Activated T-cell treated with anti-CD3 and anti-CD28 coated beads, Interleukin-2, amount 50 U/mL, for 4 hours (primary cell): ENCODE measurements at regions not wholly inside any gene's neighbourhood (a gene's known extent, or its start where the extent isn't known, plus 50 kb on each side); places are given as distances from the start of the nearest gene placed in this dataset.

Source experiments
- ATAC-seq, 2 donors: fragments of 200-7000 bp; cut with Tn5 transposase; one replicate each; pipeline ENCODE4 v1.10.0; 2021
- DNase-seq: peaks from one replicate; pipeline ENCODE4 v3.0.0-alpha.2; 2020
- H3K27me3 Mint-ChIP-seq: one replicate; pipeline ENCODE4 v1.8.0; 2021; ENCODE audit warnings: low read depth, mixed read lengths
- H3K36me3 Mint-ChIP-seq: one replicate; pipeline ENCODE4 v1.8.0; 2022; ENCODE audit warnings: mixed read lengths; ENCODE audit not compliant: insufficient read depth
- H3K4me1 Mint-ChIP-seq: one replicate; pipeline ENCODE4 v1.8.0; 2021; ENCODE audit warnings: low read depth, mixed read lengths
- H3K4me3 Mint-ChIP-seq: one replicate; pipeline ENCODE4 v1.8.0; 2021; ENCODE audit warnings: mild to moderate bottlenecking, moderate library complexity, mixed read lengths
- H3K9me3 Mint-ChIP-seq: one replicate; pipeline ENCODE4 v1.8.0; 2021; ENCODE audit warnings: mixed read lengths

GRCh38 chr1:228969953-228970800, 234.9 kb downstream of the RHOU start:
- H3K36me3 Mint-ChIP-seq, result no peaks in the 10 kb centered on the region
- no peaks in the 10 kb centered on the region for H3K4me1 Mint-ChIP-seq
- no peaks in the 10 kb centered on the region for H3K9me3 Mint-ChIP-seq

GRCh38 chr1:228972576-228972975, 237.3 kb downstream of the RHOU start:
- no peak overlapping the region for H3K4me3 Mint-ChIP-seq
- H3K9me3 Mint-ChIP-seq, result no peaks in the 10 kb centered on the region
- DNase-seq (no peak), ATAC-seq (no peak)
- H3K27me3 Mint-ChIP-seq, result no peaks in the 10 kb centered on the region
- no peaks in the 10 kb centered on the region for H3K4me1 Mint-ChIP-seq
- no peaks in the 10 kb centered on the region for H3K36me3 Mint-ChIP-seq

More at GRCh38 chr1:228969953-228970800, 234.9 kb downstream of the RHOU start:
- ATAC-seq (no peak), DNase-seq (no peak)
- no peak overlapping the region for H3K4me3 Mint-ChIP-seq
- no peaks in the 10 kb centered on the region for H3K27me3 Mint-ChIP-seq

DNA sequence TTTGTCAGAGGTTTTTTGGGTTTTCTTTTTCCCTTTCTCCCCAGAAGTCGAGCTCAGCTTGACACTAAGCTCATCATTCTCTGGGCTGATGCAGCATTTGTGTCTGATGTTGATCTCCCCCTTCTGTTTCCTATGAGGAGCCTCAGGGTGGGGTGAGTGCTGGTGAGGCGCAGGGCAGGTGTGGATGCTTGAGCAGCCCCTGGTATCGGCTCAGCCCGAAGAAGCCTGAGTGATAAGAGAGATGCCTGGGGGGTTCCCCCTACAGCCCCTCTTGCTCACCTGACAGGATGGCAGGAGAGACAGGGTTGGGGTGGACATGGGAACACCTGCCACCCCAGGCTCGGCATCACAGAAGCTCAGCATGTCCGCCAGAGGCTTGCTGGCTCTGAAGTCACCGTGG, 239.0 kb downstream of the RHOU start:
- Mint-ChIP-seq H3K9me3 (no peaks in the 10 kb centered on the region), H3K4me3 (no peak overlapping the region), H3K27me3 (no peaks in the 10 kb centered on the region), H3K4me1 (no peaks in the 10 kb centered on the region), H3K36me3 (no peaks in the 10 kb centered on the region)
- DNase-seq (no peak), ATAC-seq (no peak)

- H3K36me3 Mint-ChIP-seq, result no peaks in the 10 kb centered on the region
- no peaks in the 10 kb centered on the region for H3K9me3 Mint-ChIP-seq
- no peak overlapping the region for H3K4me3 Mint-ChIP-seq
- ATAC-seq (no peak), DNase-seq (no peak)
- no peaks in the 10 kb centered on the region for H3K4me1 Mint-ChIP-seq
- H3K27me3 Mint-ChIP-seq, result no peaks in the 10 kb centered on the region
Measured at GRCh38 chr1:228975238-228975907, 240.1 kb downstream of the RHOU start.

- ATAC-seq, result no peak
- H3K4me3 Mint-ChIP-seq, result no peak overlapping the region
- no peaks in the 10 kb centered on the region for H3K9me3 Mint-ChIP-seq
- H3K4me1 Mint-ChIP-seq, result no peaks in the 10 kb centered on the region
- no peak for DNase-seq
- H3K36me3 Mint-ChIP-seq, result no peaks in the 10 kb centered on the region
- no peaks in the 10 kb centered on the region for H3K27me3 Mint-ChIP-seq
Measured at GRCh38 chr1:228976316-228976715, 241.0 kb downstream of the RHOU start.

DNA sequence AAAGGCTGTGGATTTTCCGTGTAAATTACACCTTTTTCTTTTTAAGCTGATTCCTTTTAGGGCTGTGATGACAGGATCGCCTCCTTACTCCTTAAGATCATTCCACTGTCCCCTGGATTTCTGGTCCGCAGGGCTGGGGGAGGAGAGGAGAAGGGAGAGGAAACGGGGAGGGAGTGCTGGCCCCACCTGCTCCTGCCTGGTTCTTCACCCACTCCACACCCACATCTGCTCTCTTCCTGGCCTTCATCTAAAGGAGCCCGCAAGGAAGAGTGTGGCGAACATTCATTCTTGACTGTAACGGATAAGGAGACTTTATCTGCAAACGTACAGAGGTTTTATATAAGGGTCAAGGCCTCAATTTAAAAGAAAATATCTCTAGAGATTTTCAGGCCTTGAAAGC, 242.0 kb downstream of the RHOU start:
- H3K36me3 Mint-ChIP-seq, result no peaks in the 10 kb centered on the region
- no peaks in the 10 kb centered on the region for H3K9me3 Mint-ChIP-seq

DNA sequence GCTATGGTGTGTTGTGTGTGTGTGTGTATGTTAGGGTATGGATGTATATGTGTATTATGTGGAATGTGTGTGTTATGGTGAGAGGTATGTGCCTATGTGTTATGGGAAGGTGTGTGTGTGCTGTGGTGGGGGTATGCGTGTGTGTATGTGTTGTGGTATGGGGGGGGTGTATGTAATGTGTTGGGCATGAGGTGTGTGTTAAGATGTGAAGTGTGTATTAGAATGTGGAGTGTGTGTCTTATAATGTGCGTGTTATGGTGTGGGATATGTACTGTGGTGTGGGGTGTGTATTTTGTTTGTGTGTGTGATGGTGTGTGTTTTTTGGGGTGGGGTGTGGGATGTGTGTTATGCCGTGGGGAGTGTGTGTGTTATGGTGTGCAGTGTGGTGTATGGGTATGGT, 242.5 kb downstream of the RHOU start:
- no peak for DNase-seq
- no peaks in the 10 kb centered on the region for H3K27me3 Mint-ChIP-seq
- no peak overlapping the region for H3K4me3 Mint-ChIP-seq
- H3K36me3 Mint-ChIP-seq, result no peaks in the 10 kb centered on the region
- no peaks in the 10 kb centered on the region for H3K4me1 Mint-ChIP-seq
- H3K9me3 Mint-ChIP-seq, result no peaks in the 10 kb centered on the region
- no peak for ATAC-seq

More for the DNA sequence above, 242.0 kb downstream of the RHOU start:
- Mint-ChIP-seq H3K4me3 (no peak overlapping the region), H3K27me3 (no peaks in the 10 kb centered on the region), H3K4me1 (no peaks in the 10 kb centered on the region)
- ATAC-seq, result no peak
- DNase-seq, result no peak

GRCh38 chr1:228978484-228979324, 243.4 kb downstream of the RHOU start:
- no peak for DNase-seq
- no peaks in the 10 kb centered on the region for H3K9me3 Mint-ChIP-seq
- ATAC-seq, result no peak
- no peaks in the 10 kb centered on the region for H3K27me3 Mint-ChIP-seq
- H3K4me3 Mint-ChIP-seq, result no peak overlapping the region
- no peaks in the 10 kb centered on the region for H3K4me1 Mint-ChIP-seq
- no peaks in the 10 kb centered on the region for H3K36me3 Mint-ChIP-seq

GRCh38 chr1:228979325-228979699, 244.0 kb downstream of the RHOU start:
- H3K4me1 Mint-ChIP-seq, result no peaks in the 10 kb centered on the region
- no peaks in the 10 kb centered on the region for H3K36me3 Mint-ChIP-seq
- H3K4me3 Mint-ChIP-seq, result no peak overlapping the region
- no peaks in the 10 kb centered on the region for H3K27me3 Mint-ChIP-seq
- DNase-seq (no peak), ATAC-seq (no peak)
- no peaks in the 10 kb centered on the region for H3K9me3 Mint-ChIP-seq

DNA sequence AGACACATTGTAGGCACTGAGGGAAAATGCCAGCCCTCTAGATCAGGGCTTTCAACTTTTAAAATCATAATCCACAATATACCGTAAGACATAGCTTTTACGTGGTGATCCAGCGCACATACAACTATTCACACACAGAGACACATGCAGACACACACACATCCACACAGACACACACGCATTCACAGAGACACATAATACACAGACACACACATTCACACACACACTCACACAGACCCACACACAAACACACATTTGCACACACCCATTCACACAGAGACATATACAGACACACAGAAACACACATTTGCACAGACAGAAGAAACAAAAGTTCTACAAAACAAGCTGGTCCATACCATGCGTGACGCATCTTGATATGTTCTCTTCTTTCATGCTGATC, 244.5 kb downstream of the RHOU start:
- Mint-ChIP-seq H3K27me3 (no peaks in the 10 kb centered on the region), H3K9me3 (no peaks in the 10 kb centered on the region), H3K36me3 (no peaks in the 10 kb centered on the region), H3K4me3 (no peak overlapping the region), H3K4me1 (no peaks in the 10 kb centered on the region)
- ATAC-seq (no peak), DNase-seq (no peak)

DNA sequence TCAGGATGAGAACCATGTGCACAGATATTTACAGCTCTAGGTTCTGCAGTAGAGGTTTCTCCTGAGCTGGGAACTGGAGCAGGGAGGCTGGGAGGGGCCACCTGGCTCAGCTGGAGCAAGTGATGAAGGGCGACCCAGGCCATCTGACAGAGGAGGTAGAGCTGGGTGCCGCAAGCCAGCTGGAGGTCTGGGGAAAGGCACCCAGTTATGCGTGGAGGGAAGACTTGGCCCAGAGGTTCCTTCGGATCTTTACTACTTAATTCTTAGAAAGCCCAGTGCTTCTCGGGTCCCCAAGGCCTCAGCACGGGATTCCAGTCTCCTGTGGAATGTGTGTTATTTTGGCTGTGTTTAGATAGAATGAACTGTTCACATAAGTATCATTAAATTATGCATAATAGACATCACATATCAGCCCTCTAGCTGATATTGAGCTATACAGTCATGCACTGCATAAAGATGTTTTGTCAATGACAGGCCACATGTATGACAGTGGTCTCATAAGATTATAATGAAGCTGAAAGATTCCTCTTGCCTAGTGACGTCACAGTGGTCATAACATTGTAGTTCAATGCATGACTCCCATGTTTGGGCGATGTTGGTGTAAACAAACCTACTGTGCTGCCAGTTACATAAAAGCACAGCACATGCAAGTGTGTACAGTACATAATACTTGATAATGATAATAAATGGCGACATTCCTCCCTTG, 245.1 kb downstream of the RHOU start:
- ATAC-seq, result no peak
- H3K4me1 Mint-ChIP-seq, result no peaks in the 10 kb centered on the region
- no peak overlapping the region for H3K4me3 Mint-ChIP-seq

DNA sequence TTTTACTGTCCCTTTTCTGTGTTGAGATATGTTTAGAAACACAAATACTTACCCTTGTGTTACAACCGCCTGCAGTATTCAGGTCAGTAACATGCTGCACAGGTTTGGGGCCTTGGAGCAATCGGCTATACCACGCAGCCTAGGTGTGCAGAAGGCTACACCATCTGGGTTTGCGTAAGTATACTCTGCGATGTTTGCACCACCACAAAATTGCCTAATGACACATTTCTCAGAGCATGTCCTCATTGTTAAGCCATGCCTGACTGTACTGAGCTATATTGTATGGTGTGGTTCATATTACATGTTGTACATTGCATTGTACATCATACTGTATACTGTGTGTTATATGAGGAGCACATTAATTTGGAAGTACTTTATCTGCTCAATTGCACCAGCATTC, 247.4 kb downstream of the RHOU start:
- Mint-ChIP-seq H3K4me1 (no peaks in the 10 kb centered on the region), H3K9me3 (no peaks in the 10 kb centered on the region), H3K27me3 (no peaks in the 10 kb centered on the region), H3K4me3 (no peak overlapping the region), H3K36me3 (no peaks in the 10 kb centered on the region)
- ATAC-seq (no peak), DNase-seq (no peak)

More for the DNA sequence above, 245.1 kb downstream of the RHOU start:
- Mint-ChIP-seq H3K36me3 (no peaks in the 10 kb centered on the region), H3K27me3 (no peaks in the 10 kb centered on the region), H3K9me3 (no peaks in the 10 kb centered on the region)
- DNase-seq, result no peak

GRCh38 chr1:228983231-228983660, 248.0 kb downstream of the RHOU start:
- Mint-ChIP-seq H3K27me3 (no peaks in the 10 kb centered on the region), H3K4me3 (no peak overlapping the region), H3K36me3 (no peaks in the 10 kb centered on the region), H3K9me3 (no peaks in the 10 kb centered on the region), H3K4me1 (no peaks in the 10 kb centered on the region)
- ATAC-seq (no peak), DNase-seq (no peak)

DNA sequence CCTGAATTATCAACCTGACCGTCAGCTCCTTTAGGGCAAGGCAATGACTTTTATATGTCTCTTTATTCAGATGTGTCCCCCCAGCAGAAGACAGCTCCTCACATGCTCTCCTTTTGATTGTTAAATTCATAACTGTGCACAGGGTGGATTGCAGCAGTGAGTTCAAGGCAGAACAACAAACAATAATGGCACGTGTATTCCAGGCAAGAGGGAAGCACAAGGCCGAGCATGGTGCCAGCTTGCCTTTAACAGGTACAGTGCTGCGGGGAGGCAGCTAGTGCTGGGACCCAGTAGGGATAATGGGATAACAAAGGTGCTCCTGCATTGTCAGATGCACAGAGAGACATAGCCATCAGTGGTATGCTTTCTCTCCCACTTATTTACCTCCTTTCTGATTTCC, 248.4 kb downstream of the RHOU start:
- H3K4me3 Mint-ChIP-seq, result no peak overlapping the region
- no peak for DNase-seq
- no peaks in the 10 kb centered on the region for H3K36me3 Mint-ChIP-seq
- no peaks in the 10 kb centered on the region for H3K4me1 Mint-ChIP-seq
- no peak for ATAC-seq
- H3K9me3 Mint-ChIP-seq, result no peaks in the 10 kb centered on the region
- H3K27me3 Mint-ChIP-seq, result no peaks in the 10 kb centered on the region
